ENCODE measurements at regions not wholly inside any gene's neighbourhood (a gene's known extent, or its start where the extent isn't known, plus 50 kb on each side); places are given as distances from the start of the nearest gene placed in this dataset.

- no peak for TF ChIP-seq ZBTB21 (CRISPR knock-in tag; IDR thresholded peaks at IDR 0.05; ENCODE audit: borderline replicate concordance)
- TF ChIP-seq ELF4 (CRISPR knock-in tag; IDR thresholded peaks at IDR 0.05; ENCODE audit: low read depth) = no peak
- TF ChIP-seq E2F4 (CRISPR knock-in tag; IDR thresholded peaks at IDR 0.05; ENCODE audit: borderline replicate concordance, low read depth) = no peak
- no peak for TF ChIP-seq ZNF425 (CRISPR knock-in tag; conservative IDR thresholded peaks at IDR 0.05)
- no peak for TF ChIP-seq ZNF121 (CRISPR knock-in tag; IDR thresholded peaks at IDR 0.05)
- DNase-seq (ENCODE audit: low spot score) = no peak
- Mint-ChIP-seq H3K27ac (peak overlapping the region; percentile 9; the same call in 1 of the 2 replicates), H3K36me3 (peaks cover 23% of the 10 kb centered on the region), H3K4me1 (peaks cover 47% of the 10 kb centered on the region), H3K4me3 (no peak overlapping the region), H3K27me3 (ENCODE audit: low read depth) (peaks cover 10% of the 10 kb centered on the region), H3K9me3 (peaks cover 37% of the 10 kb centered on the region)
- no peak for ATAC-seq
- ChIA-PET POLR2A (no interaction called here), CTCF (interaction anchor here (0.8 to 2.1 kb wide), 6 partner anchors 8 to 217 kb away, joined by 3 to 8 read pairs (median 6); no protein-coding TSS in a partner anchor)
Measured at GRCh38 chr15:23859008-23859407, 171.9 kb upstream of the NDN start.

- H3K4me3 Mint-ChIP-seq = peak overlapping the region; percentile 47
Measured at GRCh38 chr15:23860290-23861245, 173.5 kb upstream of the NDN start.

More at GRCh38 chr15:23860290-23861245, 173.5 kb upstream of the NDN start:
- Mint-ChIP-seq H3K36me3 (peaks cover 23% of the 10 kb centered on the region), H3K27ac (no peak overlapping the region), H3K4me1 (peaks cover 35% of the 10 kb centered on the region), H3K9me3 (peaks cover 45% of the 10 kb centered on the region), H3K27me3 (ENCODE audit: low read depth) (peaks cover 10% of the 10 kb centered on the region)
- ATAC-seq (peak; percentile 84), DNase-seq (ENCODE audit: low spot score) (peak; percentile 90)
- no peak for TF ChIP-seq ESRRA (CRISPR knock-in tag; IDR thresholded peaks at IDR 0.05; ENCODE audit: borderline replicate concordance)
- TF ChIP-seq FOXK1 (CRISPR knock-in tag; IDR thresholded peaks at IDR 0.05) = no peak
- TF ChIP-seq ZNF425 (CRISPR knock-in tag; conservative IDR thresholded peaks at IDR 0.05) = no peak
- no peak for TF ChIP-seq E2F5 (CRISPR knock-in tag; IDR thresholded peaks at IDR 0.05)
- TF ChIP-seq HMGXB4 (CRISPR knock-in tag; IDR thresholded peaks at IDR 0.05) = no peak
- TF ChIP-seq JAZF1 (CRISPR knock-in tag; IDR thresholded peaks at IDR 0.05) = no peak
- TF ChIP-seq TEAD4 (CRISPR knock-in tag; IDR thresholded peaks at IDR 0.05) = no peak
- TF ChIP-seq ZNF671 (CRISPR knock-in tag; IDR thresholded peaks at IDR 0.05) = no peak
- CTCF ChIA-PET = interaction anchor here (0.5 to 2.3 kb wide), 12 partner anchors 17 to 1084 kb away, joined by 3 to 16 read pairs (median 4); partner anchors contain the start of gene MAGEL2
- POLR2A ChIA-PET = interaction anchor here (0.6 to 1.1 kb wide), 3 partner anchors 86 to 173 kb away, joined by 3 to 7 read pairs (median 6); partner anchors contain the start of gene NDN
